ENCODE measurements at regions not wholly inside any gene's neighbourhood (a gene's known extent, or its start where the extent isn't known, plus 50 kb on each side); places are given as distances from the start of the nearest gene placed in this dataset.

GRCh38 chr2:71794611-71795010 is 341.2 kb downstream of the DYSF start:
- H3K4me1 Mint-ChIP-seq, result no peaks in the 10 kb centered on the region
- Histone ChIP-seq H3K27me3 (replicated peaks in 1 of 2; ENCODE audit: control insufficient read depth in 2 of 2, extremely low read depth in 1 of 2, insufficient read depth in 2 of 2, low read length in 1 of 2) (peaks cover 0 to 7% of the 10 kb centered on the region in 2 experiments), H3K27ac (ENCODE audit: low read length) (no peak overlapping the region), H3K4me1 (ENCODE audit: control insufficient read depth in 1 of 2, extremely low read depth in 1 of 2, insufficient read depth in 2 of 2, low read length in 2 of 2) (no peaks in the 10 kb centered on the region), H3K4me3 (ENCODE audit: control insufficient read depth in 1 of 2, extremely low read depth in 1 of 2, low read length in 1 of 2) (no peak overlapping the region), H3K9me3 (no peaks in the 10 kb centered on the region), H3K36me3 (ENCODE audit: control insufficient read depth in 2 of 2, extremely low read depth in 1 of 2, insufficient read depth in 1 of 2, low read length in 1 of 2) (no peaks in the 10 kb centered on the region)
- H3K27me3 Mint-ChIP-seq, result peaks cover 0 to 2% of the 10 kb centered on the region in 2 donors
- no peak overlapping the region for H3K4me3 Mint-ChIP-seq
- WGBS (ENCODE audit: insufficient coverage), result 81% methylated on average over 2 of the region's 5 CpGs
- POLR2A ChIA-PET, result no interaction called here
- no peaks in the 10 kb centered on the region for H3K9me3 Mint-ChIP-seq
- DNase-seq, result no peak
- no peaks in the 10 kb centered on the region for H3K36me3 Mint-ChIP-seq
- no peak for ATAC-seq (replicated peaks in 1 of 4)
- H3K27ac Mint-ChIP-seq, result no peak overlapping the region
- CTCF ChIA-PET, result no interaction called here

GRCh38 chr2:71793926-71794325 is 340.6 kb downstream of the DYSF start:
- Histone ChIP-seq H3K36me3 (ENCODE audit: control insufficient read depth in 2 of 2, extremely low read depth in 1 of 2, insufficient read depth in 1 of 2, low read length in 1 of 2) (no peaks in the 10 kb centered on the region), H3K4me3 (ENCODE audit: control insufficient read depth in 1 of 2, extremely low read depth in 1 of 2, low read length in 1 of 2) (no peak overlapping the region), H3K9me3 (no peaks in the 10 kb centered on the region), H3K27ac (ENCODE audit: low read length) (no peak overlapping the region), H3K4me1 (ENCODE audit: control insufficient read depth in 1 of 2, extremely low read depth in 1 of 2, insufficient read depth in 2 of 2, low read length in 2 of 2) (no peaks in the 10 kb centered on the region), H3K27me3 (replicated peaks in 1 of 2; ENCODE audit: control insufficient read depth in 2 of 2, extremely low read depth in 1 of 2, insufficient read depth in 2 of 2, low read length in 1 of 2) (peaks cover 0 to 4% of the 10 kb centered on the region in 2 experiments)
- ATAC-seq (replicated peaks in 1 of 4) (no peak), DNase-seq (no peak)
- Mint-ChIP-seq H3K4me3 (no peak overlapping the region), H3K27me3 (no peaks in the 10 kb centered on the region), H3K27ac (no peak overlapping the region), H3K9me3 (no peaks in the 10 kb centered on the region), H3K36me3 (no peaks in the 10 kb centered on the region), H3K4me1 (no peaks in the 10 kb centered on the region)
- 90% methylated on average over 2 of the region's 2 CpGs for WGBS (ENCODE audit: insufficient coverage)
- POLR2A ChIA-PET, result no interaction called here
- CTCF ChIA-PET, result no interaction called here

GRCh38 chr2:71792926-71793761 is 339.8 kb downstream of the DYSF start:
- Histone ChIP-seq H3K9me3 (no peaks in the 10 kb centered on the region), H3K27me3 (replicated peaks in 1 of 2; ENCODE audit: control insufficient read depth in 2 of 2, extremely low read depth in 1 of 2, insufficient read depth in 2 of 2, low read length in 1 of 2) (no peaks in the 10 kb centered on the region), H3K36me3 (ENCODE audit: control insufficient read depth in 2 of 2, extremely low read depth in 1 of 2, insufficient read depth in 1 of 2, low read length in 1 of 2) (no peaks in the 10 kb centered on the region), H3K4me3 (ENCODE audit: control insufficient read depth in 1 of 2, extremely low read depth in 1 of 2, low read length in 1 of 2) (no peak overlapping the region), H3K27ac (ENCODE audit: low read length) (no peak overlapping the region), H3K4me1 (ENCODE audit: control insufficient read depth in 1 of 2, extremely low read depth in 1 of 2, insufficient read depth in 2 of 2, low read length in 2 of 2) (no peaks in the 10 kb centered on the region)
- WGBS (ENCODE audit: insufficient coverage), result 94% methylated on average over 6 of the region's 10 CpGs
- Mint-ChIP-seq H3K9me3 (no peaks in the 10 kb centered on the region), H3K36me3 (no peaks in the 10 kb centered on the region), H3K27me3 (no peaks in the 10 kb centered on the region), H3K27ac (no peak overlapping the region), H3K4me3 (no peak overlapping the region), H3K4me1 (no peaks in the 10 kb centered on the region)
- ChIA-PET CTCF (no interaction called here), POLR2A (no interaction called here)
- DNase-seq (no peak), ATAC-seq (replicated peaks in 1 of 4) (no peak)

DNA sequence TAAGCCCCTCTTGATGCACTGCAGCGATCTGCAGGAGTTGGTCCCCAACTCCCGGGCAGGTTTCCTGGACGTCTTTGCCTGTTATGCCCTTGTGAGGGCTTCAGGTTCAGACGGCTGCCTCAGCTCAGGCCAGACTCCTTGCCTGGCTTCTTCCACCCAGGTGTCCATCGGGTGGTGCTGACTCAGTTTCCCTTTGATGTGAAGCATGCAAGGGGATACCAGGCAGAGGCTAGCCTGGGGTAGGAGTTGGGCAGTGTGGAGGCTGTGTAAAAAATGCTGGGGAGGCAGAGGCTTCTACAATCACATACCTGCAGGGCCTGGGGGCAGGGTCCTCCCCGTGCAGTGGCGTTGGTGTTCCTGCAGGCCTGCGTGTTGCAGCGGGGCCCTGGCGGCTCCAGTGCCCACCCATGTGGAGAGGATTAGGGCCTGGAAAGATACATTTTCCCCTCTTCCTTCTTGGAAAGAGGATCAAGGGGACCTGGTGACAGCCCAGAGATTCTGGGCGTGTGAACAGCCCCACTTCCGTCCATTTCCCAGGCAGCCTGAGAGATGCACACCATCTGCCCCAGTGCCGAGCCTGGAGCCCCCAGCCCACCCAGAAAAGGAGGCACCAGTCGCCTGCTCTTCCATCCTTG is 338.3 kb downstream of the DYSF start:
- CTCF ChIA-PET, result no interaction called here
- Histone ChIP-seq H3K36me3 (ENCODE audit: control insufficient read depth in 2 of 2, extremely low read depth in 1 of 2, insufficient read depth in 1 of 2, low read length in 1 of 2) (no peaks in the 10 kb centered on the region), H3K27ac (ENCODE audit: low read length) (no peak overlapping the region), H3K27me3 (replicated peaks in 1 of 2; ENCODE audit: control insufficient read depth in 2 of 2, extremely low read depth in 1 of 2, insufficient read depth in 2 of 2, low read length in 1 of 2) (peaks cover 0 to 4% of the 10 kb centered on the region in 2 experiments), H3K4me3 (ENCODE audit: control insufficient read depth in 1 of 2, extremely low read depth in 1 of 2, low read length in 1 of 2) (no peak overlapping the region), H3K9me3 (no peaks in the 10 kb centered on the region), H3K4me1 (ENCODE audit: control insufficient read depth in 1 of 2, extremely low read depth in 1 of 2, insufficient read depth in 2 of 2, low read length in 2 of 2) (no peaks in the 10 kb centered on the region)
- 78% methylated on average over 6 of the region's 14 CpGs for WGBS (ENCODE audit: insufficient coverage)
- H3K27me3 Mint-ChIP-seq, result no peaks in the 10 kb centered on the region
- POLR2A ChIA-PET, result no interaction called here
- ATAC-seq (replicated peaks in 1 of 4), result no peak
- H3K9me3 Mint-ChIP-seq, result no peaks in the 10 kb centered on the region
- no peaks in the 10 kb centered on the region for H3K4me1 Mint-ChIP-seq
- no peak overlapping the region for H3K4me3 Mint-ChIP-seq
- no peaks in the 10 kb centered on the region for H3K36me3 Mint-ChIP-seq
- H3K27ac Mint-ChIP-seq, result no peak overlapping the region
- no peak for DNase-seq

- WGBS (ENCODE audit: insufficient coverage), result 21% methylated on average over 2 of the region's 2 CpGs
- no peaks in the 10 kb centered on the region for H3K27me3 Mint-ChIP-seq
- no peaks in the 10 kb centered on the region for H3K9me3 ChIP-seq
- H3K9me3 Mint-ChIP-seq, result no peaks in the 10 kb centered on the region
- ATAC-seq (replicated peaks in 1 of 4), result no peak
- H3K4me3 ChIP-seq (ENCODE audit: control insufficient read depth in 1 of 2, extremely low read depth in 1 of 2, low read length in 1 of 2), result no peak overlapping the region
- no peak for DNase-seq
- no peaks in the 10 kb centered on the region for H3K4me1 ChIP-seq (ENCODE audit: control insufficient read depth in 1 of 2, extremely low read depth in 1 of 2, insufficient read depth in 2 of 2, low read length in 2 of 2)
- H3K4me3 Mint-ChIP-seq, result no peak overlapping the region
- no peaks in the 10 kb centered on the region for H3K4me1 Mint-ChIP-seq
- H3K27ac Mint-ChIP-seq, result no peak overlapping the region
- no peak overlapping the region for H3K27ac ChIP-seq (ENCODE audit: low read length)
- peaks cover 0 to 4% of the 10 kb centered on the region in 2 experiments for H3K27me3 ChIP-seq (replicated peaks in 1 of 2; ENCODE audit: control insufficient read depth in 2 of 2, extremely low read depth in 1 of 2, insufficient read depth in 2 of 2, low read length in 1 of 2)
- H3K36me3 Mint-ChIP-seq, result no peaks in the 10 kb centered on the region
- H3K36me3 ChIP-seq (ENCODE audit: control insufficient read depth in 2 of 2, extremely low read depth in 1 of 2, insufficient read depth in 1 of 2, low read length in 1 of 2), result no peaks in the 10 kb centered on the region
- POLR2A ChIA-PET, result no interaction called here
- CTCF ChIA-PET, result no interaction called here
These were observed 337.7 kb downstream of the DYSF start for GRCh38 chr2:71791061-71791450.

DNA sequence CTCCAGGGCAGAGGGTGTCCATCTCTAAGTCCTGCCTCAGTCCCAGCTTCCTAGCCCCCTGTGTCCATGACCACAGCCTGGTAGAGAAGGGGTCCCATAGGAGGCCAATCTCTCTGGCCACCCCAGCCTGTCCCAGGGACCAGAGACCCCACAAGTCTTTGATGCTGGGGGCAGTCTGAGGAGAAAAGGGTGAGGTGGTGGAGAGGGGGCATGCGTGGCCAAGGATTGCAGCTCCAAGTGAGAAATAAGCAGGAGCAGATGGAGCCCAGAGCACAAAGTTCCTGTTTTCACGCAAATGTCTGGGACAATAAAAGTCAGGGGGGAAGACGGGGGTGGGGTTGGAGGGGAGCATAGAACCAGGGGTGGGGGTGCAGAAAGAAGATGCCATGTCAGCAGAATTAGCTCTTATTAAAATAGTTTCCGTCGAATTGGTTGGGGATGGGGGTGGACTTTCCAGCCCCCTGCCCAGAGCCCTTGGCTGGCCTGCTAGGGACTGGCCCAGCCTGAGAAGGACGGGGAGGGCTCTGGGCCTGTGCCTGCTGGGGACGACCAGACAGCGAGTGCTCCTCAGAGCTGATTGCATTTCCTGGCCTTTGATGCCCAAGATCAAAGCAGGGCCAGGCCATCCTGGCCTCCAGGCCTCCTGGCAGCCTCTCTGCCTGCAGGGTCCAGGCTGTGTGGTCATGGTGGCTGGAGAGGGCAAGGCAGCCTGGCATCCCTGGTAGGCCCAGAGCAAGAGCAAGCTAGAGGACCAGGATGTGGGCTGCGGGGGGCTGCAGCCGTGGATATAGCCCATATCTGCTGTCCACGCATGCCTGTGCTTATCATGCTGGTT is 337.1 kb downstream of the DYSF start:
- no peaks in the 10 kb centered on the region for H3K4me1 Mint-ChIP-seq
- H3K9me3 ChIP-seq, result no peaks in the 10 kb centered on the region
- WGBS (ENCODE audit: insufficient coverage), result 79% methylated on average over 10 of the region's 11 CpGs
- POLR2A ChIA-PET, result no interaction called here
- H3K4me3 Mint-ChIP-seq, result no peak overlapping the region
- CTCF ChIA-PET, result no interaction called here
- no peaks in the 10 kb centered on the region for H3K9me3 Mint-ChIP-seq
- ATAC-seq (replicated peaks in 1 of 4), result no peak
- H3K4me3 ChIP-seq (ENCODE audit: control insufficient read depth in 1 of 2, extremely low read depth in 1 of 2, low read length in 1 of 2), result no peak overlapping the region
- DNase-seq, result no peak
- no peaks in the 10 kb centered on the region for H3K4me1 ChIP-seq (ENCODE audit: control insufficient read depth in 1 of 2, extremely low read depth in 1 of 2, insufficient read depth in 2 of 2, low read length in 2 of 2)
- no peak overlapping the region for H3K27ac ChIP-seq (ENCODE audit: low read length)
- no peak overlapping the region for H3K27ac Mint-ChIP-seq
- H3K36me3 ChIP-seq (ENCODE audit: control insufficient read depth in 2 of 2, extremely low read depth in 1 of 2, insufficient read depth in 1 of 2, low read length in 1 of 2), result no peaks in the 10 kb centered on the region
- no peaks in the 10 kb centered on the region for H3K27me3 Mint-ChIP-seq
- H3K27me3 ChIP-seq (replicated peaks in 1 of 2; ENCODE audit: control insufficient read depth in 2 of 2, extremely low read depth in 1 of 2, insufficient read depth in 2 of 2, low read length in 1 of 2), result peaks cover 0 to 7% of the 10 kb centered on the region in 2 experiments
- no peaks in the 10 kb centered on the region for H3K36me3 Mint-ChIP-seq

Measured in T-cell (primary cell).